ENCODE measurements at regions not wholly inside any gene's neighbourhood (a gene's known extent, or its start where the extent isn't known, plus 50 kb on each side); places are given as distances from the start of the nearest gene placed in this dataset.

- DNase-seq (no peak), ATAC-seq (no peak)
- intact Hi-C loops (cut with DNase I), result no loop called here
- Histone ChIP-seq H3K4me1 (no peaks in the 10 kb centered on the region), H3K36me3 (no peaks in the 10 kb centered on the region), H3K27ac (no peak overlapping the region), H3K9me3 (peaks cover 22% of the 10 kb centered on the region), H3K4me3 (no peak overlapping the region), H3K27me3 (ENCODE audit: low read depth) (no peaks in the 10 kb centered on the region)
- no peak for TF ChIP-seq CTCF (IDR thresholded peaks at IDR 0.05)
Measured at GRCh38 chr11:70918242-70918641, 334.1 kb downstream of the SHANK2 start.

- Histone ChIP-seq H3K4me1 (no peaks in the 10 kb centered on the region), H3K9me3 (peaks cover 23% of the 10 kb centered on the region), H3K4me3 (no peak overlapping the region), H3K27ac (no peak overlapping the region), H3K27me3 (ENCODE audit: low read depth) (no peaks in the 10 kb centered on the region), H3K36me3 (no peaks in the 10 kb centered on the region)
- TF ChIP-seq CTCF (IDR thresholded peaks at IDR 0.05), result no peak
- ATAC-seq (no peak), DNase-seq (no peak)
- intact Hi-C loops (cut with DNase I), result no loop called here
Measured at GRCh38 chr11:70921804-70922203, 330.6 kb downstream of the SHANK2 start.

GRCh38 chr11:70924108-70924507 lies 328.3 kb downstream of the SHANK2 start:
- Histone ChIP-seq H3K9me3 (peaks cover 23% of the 10 kb centered on the region), H3K4me3 (no peak overlapping the region), H3K4me1 (no peaks in the 10 kb centered on the region), H3K36me3 (no peaks in the 10 kb centered on the region), H3K27ac (no peak overlapping the region), H3K27me3 (ENCODE audit: low read depth) (no peaks in the 10 kb centered on the region)
- ATAC-seq (no peak), DNase-seq (no peak)
- no peak for TF ChIP-seq CTCF (IDR thresholded peaks at IDR 0.05)
- intact Hi-C loops (cut with DNase I), result no loop called here

GRCh38 chr11:70925238-70925637 lies 327.1 kb downstream of the SHANK2 start:
- TF ChIP-seq CTCF (IDR thresholded peaks at IDR 0.05), result no peak
- Histone ChIP-seq H3K36me3 (no peaks in the 10 kb centered on the region), H3K4me1 (no peaks in the 10 kb centered on the region), H3K27me3 (ENCODE audit: low read depth) (no peaks in the 10 kb centered on the region), H3K9me3 (peaks cover 23% of the 10 kb centered on the region), H3K4me3 (no peak overlapping the region), H3K27ac (no peak overlapping the region)
- no peak for ATAC-seq
- intact Hi-C loops (cut with DNase I), result no loop called here
- DNase-seq, result no peak

- Histone ChIP-seq H3K4me1 (no peaks in the 10 kb centered on the region), H3K27ac (no peak overlapping the region), H3K9me3 (peaks cover 16% of the 10 kb centered on the region), H3K27me3 (ENCODE audit: low read depth) (no peaks in the 10 kb centered on the region), H3K36me3 (no peaks in the 10 kb centered on the region), H3K4me3 (no peak overlapping the region)
- no peak for DNase-seq
- ATAC-seq, result no peak
- intact Hi-C loops (cut with DNase I), result no loop called here
- no peak for TF ChIP-seq CTCF (IDR thresholded peaks at IDR 0.05)
Measured at GRCh38 chr11:70926543-70927201, 325.7 kb downstream of the SHANK2 start.

Data from lower lobe of right lung (tissue), 2 donors.